Breast epithelium (tissue), 4 donors: ENCODE measurements at regions not wholly inside any gene's neighbourhood (a gene's known extent, or its start where the extent isn't known, plus 50 kb on each side); places are given as distances from the start of the nearest gene placed in this dataset.
A peak's percentile ranks its signal among the peaks of the same experiment; 100 is the strongest.

ENCODE experiments used
- DNase-seq, 2 donors: peaks; one replicate each; pipeline ENCODE4 v3.0.0-alpha.2; 2019; ENCODE audit warnings: low spot score in 2 of 2
- H3K27ac ChIP-seq, 2 donors: fragments of 200-600 bp; sonication (generic) in 1 of 2; one replicate each; pipeline ENCODE4 v1.5.1; 2016 to 2019; ENCODE audit warnings: mild to moderate bottlenecking in 1 of 2
- H3K27me3 ChIP-seq, 2 donors: fragments of 200-600 bp; sonication (generic) in 1 of 2; one replicate each; pipeline versions ENCODE4 v1.5.1 to v1.6.0; 2017 to 2019; ENCODE audit warnings: control low read depth in 1 of 2, mild to moderate bottlenecking in 1 of 2
- H3K36me3 ChIP-seq: fragments of 200-600 bp; one replicate; pipeline ENCODE4 v1.5.1; 2019
- H3K4me1 ChIP-seq, 2 donors: fragments of 200-600 bp; sonication (generic); one replicate each; pipeline ENCODE4 v1.5.1; 2016 to 2019; ENCODE audit warnings: control low read depth in 1 of 2
- H3K4me3 ChIP-seq, 3 donors: fragments of 200-600 bp; sonication (generic); 1 replicate in 2 of 3; 2 replicates in 1 of 3; pipeline ENCODE4 v1.5.1; 2016 to 2019; ENCODE audit warnings: mild to moderate bottlenecking in 3 of 3, moderate library complexity in 2 of 3
- H3K9me3 ChIP-seq, 2 donors: fragments of 200-600 bp; sonication (generic) in 1 of 2; one replicate each; pipeline ENCODE4 v1.5.1; 2016 to 2019; ENCODE audit warnings: control low read depth in 1 of 2
- POLR2A ChIP-seq: fragments of 450-650 bp; IDR thresholded peaks from one replicate; pipeline ENCODE4 v1.6.1; 2016; ENCODE audit warnings: antibody characterized with exemption, mild to moderate bottlenecking, moderate library complexity
- POLR2AphosphoS5 ChIP-seq, 3 donors: sonication (generic); formaldehyde crosslinking; IDR thresholded peaks; one replicate each; pipeline ENCODE4 v1.6.1; 2017; ENCODE audit warnings: antibody characterized with exemption in 3 of 3
- intact Hi-C: fragments of 100-400 bp; cut with DNase I; formaldehyde crosslinking; loops from one replicate; pipeline ENCODE4 v1.15.1; 2023; ENCODE audit warnings: low total_unique reads
- TF ChIP-seq, protein P1 (sequence below), 3 donors: fragments of 450-650 bp; IDR thresholded peaks; one replicate each; pipeline ENCODE4 v1.5.1; 2016 to 2017; ENCODE audit warnings: antibody characterized with exemption in 3 of 3, mild to moderate bottlenecking in 3 of 3, moderate library complexity in 3 of 3

DNA sequence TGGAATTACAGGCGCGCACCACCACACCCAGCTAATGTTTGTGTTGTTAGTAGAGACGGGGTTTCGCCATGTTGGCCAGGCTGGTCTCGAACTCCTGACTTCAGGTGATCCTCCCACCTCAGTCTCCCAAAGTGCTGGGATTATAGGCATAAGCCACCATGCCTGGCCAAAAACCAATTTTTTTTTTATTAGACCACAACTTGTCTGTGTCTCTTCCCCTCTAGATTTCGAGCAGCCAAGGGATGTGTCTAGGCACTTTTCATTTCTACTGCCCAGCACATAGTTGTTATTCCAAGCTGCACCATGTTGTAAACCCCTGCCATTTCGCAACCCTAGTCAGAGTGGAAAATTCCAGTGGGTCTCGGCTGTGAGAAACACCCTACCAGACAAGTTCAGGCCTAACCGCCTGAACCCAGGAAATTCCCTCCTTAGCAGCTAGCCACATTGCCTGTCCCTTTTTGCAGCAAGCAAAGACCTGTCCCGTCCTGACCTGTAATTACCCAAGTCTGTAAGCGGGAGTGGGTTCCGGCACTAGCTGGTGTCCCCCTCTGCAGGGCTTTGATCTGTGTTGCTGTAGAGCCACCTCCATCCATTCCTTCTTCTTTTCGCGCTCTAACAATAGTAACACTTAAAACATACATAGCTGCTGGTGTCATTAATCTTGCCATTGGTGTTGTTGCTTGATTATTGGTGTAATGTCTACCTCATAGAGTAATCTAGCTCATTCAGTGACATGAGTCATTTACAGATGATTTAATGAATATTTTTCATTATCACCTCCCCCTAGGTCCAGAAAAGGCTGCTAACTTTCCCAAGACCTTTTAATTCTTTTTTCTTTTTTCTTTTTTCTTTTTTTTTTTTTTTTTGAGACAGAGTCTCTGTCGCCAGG lies 77.3 kb upstream of the ATF7IP2 start:
- peak in 1 of 2 donors; percentile 38 for DNase-seq
- Histone ChIP-seq H3K27me3 (no peaks in the 10 kb centered on the region), H3K4me1 (no peaks in the 10 kb centered on the region), H3K9me3 (no peaks in the 10 kb centered on the region), H3K27ac (no peak overlapping the region), H3K36me3 (no peaks in the 10 kb centered on the region), H3K4me3 (no peak overlapping the region)
- TF ChIP-seq POLR2A, result no peak
- no peak for TF ChIP-seq POLR2AphosphoS5 (IDR thresholded peaks at IDR 0.05)
- TF ChIP-seq, protein P1, sequence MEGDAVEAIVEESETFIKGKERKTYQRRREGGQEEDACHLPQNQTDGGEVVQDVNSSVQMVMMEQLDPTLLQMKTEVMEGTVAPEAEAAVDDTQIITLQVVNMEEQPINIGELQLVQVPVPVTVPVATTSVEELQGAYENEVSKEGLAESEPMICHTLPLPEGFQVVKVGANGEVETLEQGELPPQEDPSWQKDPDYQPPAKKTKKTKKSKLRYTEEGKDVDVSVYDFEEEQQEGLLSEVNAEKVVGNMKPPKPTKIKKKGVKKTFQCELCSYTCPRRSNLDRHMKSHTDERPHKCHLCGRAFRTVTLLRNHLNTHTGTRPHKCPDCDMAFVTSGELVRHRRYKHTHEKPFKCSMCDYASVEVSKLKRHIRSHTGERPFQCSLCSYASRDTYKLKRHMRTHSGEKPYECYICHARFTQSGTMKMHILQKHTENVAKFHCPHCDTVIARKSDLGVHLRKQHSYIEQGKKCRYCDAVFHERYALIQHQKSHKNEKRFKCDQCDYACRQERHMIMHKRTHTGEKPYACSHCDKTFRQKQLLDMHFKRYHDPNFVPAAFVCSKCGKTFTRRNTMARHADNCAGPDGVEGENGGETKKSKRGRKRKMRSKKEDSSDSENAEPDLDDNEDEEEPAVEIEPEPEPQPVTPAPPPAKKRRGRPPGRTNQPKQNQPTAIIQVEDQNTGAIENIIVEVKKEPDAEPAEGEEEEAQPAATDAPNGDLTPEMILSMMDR (IDR thresholded peaks at IDR 0.05), result no peak
- intact Hi-C loops, result no loop called here

DNA sequence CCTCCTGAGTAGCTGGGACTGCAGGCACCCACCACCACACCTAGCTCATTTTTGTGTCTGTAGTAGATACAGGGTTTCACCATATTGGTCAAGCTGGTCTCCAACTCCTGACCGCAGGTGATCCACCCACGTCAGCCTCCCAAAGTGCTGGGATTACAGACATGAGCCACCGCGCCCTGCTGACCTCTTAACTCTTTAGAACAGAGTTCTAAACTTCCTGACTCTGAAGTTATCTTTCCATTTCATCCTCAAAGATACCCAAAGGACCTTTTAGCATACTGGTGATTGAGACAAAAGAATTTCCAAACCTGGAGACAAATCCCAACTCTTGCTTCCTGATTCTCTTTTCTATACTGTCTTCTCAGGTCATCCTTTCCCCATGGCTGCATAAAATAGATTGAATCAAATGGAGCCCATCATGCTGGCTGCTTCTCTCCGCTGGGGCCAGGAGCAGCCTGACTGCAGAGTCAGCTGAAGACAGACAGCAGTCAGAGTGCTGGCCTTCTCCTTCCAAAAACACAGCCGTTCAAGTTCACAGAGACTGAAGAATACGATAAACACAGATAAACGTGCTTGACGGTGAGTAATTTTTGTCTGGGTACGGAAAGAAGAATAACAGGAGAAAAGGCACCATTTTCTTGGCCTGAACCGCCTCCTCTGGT lies 76.5 kb upstream of the ATF7IP2 start:
- no peak overlapping the region for H3K4me3 ChIP-seq
- H3K27ac ChIP-seq, result no peak overlapping the region
- H3K4me1 ChIP-seq, result no peaks in the 10 kb centered on the region
- no peaks in the 10 kb centered on the region for H3K9me3 ChIP-seq
- DNase-seq, result no peak
- no peak for TF ChIP-seq POLR2AphosphoS5 (IDR thresholded peaks at IDR 0.05)
- TF ChIP-seq, protein P1 (IDR thresholded peaks at IDR 0.05), result no peak
- no peak for TF ChIP-seq POLR2A
- intact Hi-C loops, result no loop called here
- no peaks in the 10 kb centered on the region for H3K27me3 ChIP-seq
- no peaks in the 10 kb centered on the region for H3K36me3 ChIP-seq

DNA sequence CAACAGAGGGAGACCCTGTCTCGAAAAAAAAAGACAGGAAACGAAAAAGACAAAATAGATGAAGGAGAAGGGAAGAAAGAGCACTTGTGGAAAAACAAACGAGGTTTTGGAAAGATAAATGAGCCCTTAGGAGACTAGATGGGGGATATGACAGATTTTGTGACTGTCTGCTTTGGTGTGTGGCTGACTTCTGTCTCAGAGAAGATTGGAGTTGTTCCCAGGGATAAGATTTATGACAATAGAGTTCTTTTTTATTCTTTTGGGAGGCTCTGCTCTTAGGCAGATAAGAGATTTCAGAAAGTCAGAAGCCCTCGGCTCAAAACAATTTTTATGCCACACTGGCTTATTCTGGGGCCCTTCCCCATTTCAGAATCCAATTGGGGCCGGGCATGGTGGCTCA lies 73.9 kb upstream of the ATF7IP2 start:
- TF ChIP-seq POLR2AphosphoS5 (IDR thresholded peaks at IDR 0.05) (no peak), POLR2A (no peak)
- TF ChIP-seq, protein P1 (IDR thresholded peaks at IDR 0.05), result no peak
- no peaks in the 10 kb centered on the region for H3K36me3 ChIP-seq
- no peaks in the 10 kb centered on the region for H3K4me1 ChIP-seq
- H3K27ac ChIP-seq, result no peak overlapping the region
- intact Hi-C loops, result loop anchor here (10.0 kb wide), 1 partner anchor 1287 kb away; no protein-coding TSS in a partner anchor
- H3K27me3 ChIP-seq, result no peaks in the 10 kb centered on the region
- no peak overlapping the region for H3K4me3 ChIP-seq
- no peaks in the 10 kb centered on the region for H3K9me3 ChIP-seq
- no peak for DNase-seq

DNA sequence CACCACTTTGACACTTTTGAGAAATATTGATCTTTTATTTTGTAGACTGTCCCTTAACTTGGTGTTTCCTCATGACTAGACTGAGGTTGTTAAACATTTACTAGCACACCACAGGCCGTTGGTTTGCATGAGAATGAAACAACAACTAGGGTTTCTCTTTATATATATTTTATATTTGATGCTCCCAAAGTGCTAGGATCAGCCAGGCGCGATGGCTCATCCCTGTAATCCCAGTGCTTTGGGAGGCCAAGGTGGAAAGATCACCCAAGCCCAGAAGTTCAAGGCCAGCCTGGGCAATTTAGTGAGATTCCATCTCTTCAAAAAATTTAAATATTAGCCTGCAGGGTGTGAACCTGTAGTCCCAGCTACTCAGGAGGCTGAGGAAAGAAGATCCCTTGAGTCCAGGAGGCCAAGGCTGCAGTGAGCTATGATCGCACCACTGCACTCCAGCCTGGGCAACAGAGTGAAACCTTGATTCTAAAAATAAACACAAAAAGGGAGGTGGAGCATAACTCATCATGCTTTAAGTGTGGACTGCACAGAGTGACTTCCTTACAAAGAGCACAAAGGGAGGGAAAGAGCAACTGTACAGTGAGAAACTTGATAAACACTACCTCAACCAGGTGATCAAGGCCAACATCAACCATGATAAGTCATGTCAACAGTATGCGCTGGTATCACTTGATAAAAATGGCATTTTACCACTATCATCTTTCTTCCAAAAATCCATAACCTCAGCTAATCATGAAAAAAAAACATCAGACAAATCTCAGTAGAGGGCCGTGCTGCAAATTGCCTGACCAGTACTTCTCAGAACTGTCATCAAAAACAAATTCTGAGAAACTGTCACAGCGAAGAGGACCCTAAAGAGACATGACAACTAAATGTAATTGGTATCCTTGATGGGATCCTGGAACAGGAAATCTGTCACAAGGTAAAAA lies 72.8 kb upstream of the ATF7IP2 start:
- no peak overlapping the region for H3K27ac ChIP-seq
- intact Hi-C loops, result loop anchor here (10.0 kb wide), 1 partner anchor 1288 kb away; no protein-coding TSS in a partner anchor
- TF ChIP-seq, protein P1 (IDR thresholded peaks at IDR 0.05), result no peak
- no peak for TF ChIP-seq POLR2AphosphoS5 (IDR thresholded peaks at IDR 0.05)
- no peak for TF ChIP-seq POLR2A

More for the DNA sequence above, 72.8 kb upstream of the ATF7IP2 start:
- H3K4me3 ChIP-seq, result no peak overlapping the region
- H3K9me3 ChIP-seq, result no peaks in the 10 kb centered on the region
- no peak for DNase-seq
- H3K36me3 ChIP-seq, result no peaks in the 10 kb centered on the region
- H3K4me1 ChIP-seq, result no peaks in the 10 kb centered on the region
- no peaks in the 10 kb centered on the region for H3K27me3 ChIP-seq
